ENCODE measurements at regions not wholly inside any gene's neighbourhood (a gene's known extent, or its start where the extent isn't known, plus 50 kb on each side); places are given as distances from the start of the nearest gene placed in this dataset.
A peak's percentile ranks its signal among the peaks of the same experiment; 100 is the strongest.

DNA sequence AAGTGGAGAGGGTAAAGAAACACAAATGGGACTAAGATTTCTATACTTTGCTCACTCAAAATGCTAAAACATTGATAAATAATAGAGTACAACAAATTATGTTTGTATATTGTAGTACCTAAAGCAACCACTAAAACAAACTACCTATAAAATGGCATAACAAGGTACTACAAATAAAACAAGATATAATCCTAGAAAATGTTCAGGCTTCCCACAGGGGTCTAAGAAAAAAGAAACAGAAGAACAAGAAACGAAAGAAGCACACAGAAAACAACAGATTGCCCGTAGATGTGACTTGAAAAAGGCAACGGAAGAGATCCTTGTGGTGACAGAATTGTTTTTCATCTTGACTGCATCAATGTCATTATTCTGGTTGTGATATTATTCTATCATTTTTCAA is 63.3 kb upstream of the ADGRL4 start:
- no peak for TF ChIP-seq POLR2A (IDR thresholded peaks at IDR 0.05)
- TF ChIP-seq, protein P1, sequence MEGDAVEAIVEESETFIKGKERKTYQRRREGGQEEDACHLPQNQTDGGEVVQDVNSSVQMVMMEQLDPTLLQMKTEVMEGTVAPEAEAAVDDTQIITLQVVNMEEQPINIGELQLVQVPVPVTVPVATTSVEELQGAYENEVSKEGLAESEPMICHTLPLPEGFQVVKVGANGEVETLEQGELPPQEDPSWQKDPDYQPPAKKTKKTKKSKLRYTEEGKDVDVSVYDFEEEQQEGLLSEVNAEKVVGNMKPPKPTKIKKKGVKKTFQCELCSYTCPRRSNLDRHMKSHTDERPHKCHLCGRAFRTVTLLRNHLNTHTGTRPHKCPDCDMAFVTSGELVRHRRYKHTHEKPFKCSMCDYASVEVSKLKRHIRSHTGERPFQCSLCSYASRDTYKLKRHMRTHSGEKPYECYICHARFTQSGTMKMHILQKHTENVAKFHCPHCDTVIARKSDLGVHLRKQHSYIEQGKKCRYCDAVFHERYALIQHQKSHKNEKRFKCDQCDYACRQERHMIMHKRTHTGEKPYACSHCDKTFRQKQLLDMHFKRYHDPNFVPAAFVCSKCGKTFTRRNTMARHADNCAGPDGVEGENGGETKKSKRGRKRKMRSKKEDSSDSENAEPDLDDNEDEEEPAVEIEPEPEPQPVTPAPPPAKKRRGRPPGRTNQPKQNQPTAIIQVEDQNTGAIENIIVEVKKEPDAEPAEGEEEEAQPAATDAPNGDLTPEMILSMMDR (IDR thresholded peaks at IDR 0.05), result peak in 1 of 6 experiments; percentile 36
- H3K9me3 ChIP-seq (replicated peaks in 1 of 3), result peaks cover 0 to 4% (median 0%) of the 10 kb centered on the region in 3 donors
- no peaks in the 10 kb centered on the region for H3K4me1 ChIP-seq (replicated peaks in 1 of 2)
- no peak overlapping the region for H3K4me3 ChIP-seq
- H3K27me3 ChIP-seq, result no peaks in the 10 kb centered on the region
- intact Hi-C loops (cut with DNase I), result no loop called here
- no peak for DNase-seq
- WGBS, 4 donors, result 74 to 81% (median 77%) methylated on average over 3 of the region's 3 CpGs
- no peaks in the 10 kb centered on the region for H3K36me3 ChIP-seq (replicated peaks in 1 of 2)
- no peak overlapping the region for H3K27ac ChIP-seq

DNA sequence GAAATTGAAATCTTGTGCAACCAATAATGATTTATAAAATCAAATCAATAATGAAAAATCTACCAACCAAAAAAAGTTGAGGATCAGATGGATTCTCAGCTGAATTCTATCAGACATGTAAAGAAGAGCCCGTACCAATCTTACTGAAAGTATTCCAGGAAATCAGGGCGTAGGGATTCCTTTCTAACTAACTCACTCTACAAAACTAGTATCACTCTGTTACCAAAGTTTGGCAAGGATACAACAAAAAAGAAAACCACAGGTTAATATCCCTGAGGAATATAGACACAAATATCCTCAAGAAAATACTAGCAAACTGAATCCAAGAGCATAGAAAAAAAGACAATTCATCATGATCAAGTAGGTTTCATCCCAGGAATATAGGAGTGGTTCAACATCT is 52.8 kb upstream of the ADGRL4 start:
- TF ChIP-seq, protein P1 (IDR thresholded peaks at IDR 0.05), result no peak
- no peak for TF ChIP-seq POLR2A (IDR thresholded peaks at IDR 0.05)
- Histone ChIP-seq H3K4me1 (replicated peaks in 1 of 2) (no peaks in the 10 kb centered on the region), H3K27me3 (no peaks in the 10 kb centered on the region), H3K36me3 (replicated peaks in 1 of 2) (no peaks in the 10 kb centered on the region), H3K9me3 (replicated peaks in 1 of 3) (peaks cover 0 to 4% (median 0%) of the 10 kb centered on the region in 3 donors), H3K4me3 (no peak overlapping the region), H3K27ac (no peak overlapping the region)
- intact Hi-C loops (cut with DNase I), result no loop called here
- 77 to 93% (median 77%) methylated on average over 2 of the region's 2 CpGs for WGBS, 4 donors
- DNase-seq, result no peak

All from adrenal gland (tissue), 9 donors.